HepG2 (cell line): ENCODE measurements at regions not wholly inside any gene's neighbourhood (a gene's known extent, or its start where the extent isn't known, plus 50 kb on each side); places are given as distances from the start of the nearest gene placed in this dataset.

Experiments
- MIER2 ChIP-seq: IDR thresholded peaks from 2 replicates; pipeline ENCODE4 v1.6.1; 2016; ENCODE audit warnings: missing biosample characterization, missing genetic modification reagents
- PHB2 ChIP-seq: fragments of 450-650 bp; IDR thresholded peaks from 2 replicates; pipeline ENCODE4 v1.6.1; 2018; ENCODE audit not compliant: partially characterized antibody
- TCF12 ChIP-seq, 2 experiments: fragments of 450-650 bp in 1 of 2; sonication (generic) in 1 of 2; formaldehyde crosslinking in 1 of 2; IDR thresholded peaks; 2 replicates each; pipeline versions ENCODE4 v1.6.1 to v1.8.0; 2017 to 2022; ENCODE audit warnings: antibody characterized with exemption in 1 of 2, mild to moderate bottlenecking in 1 of 2, missing genetic modification reagents in 1 of 2, moderate library complexity in 1 of 2
- TF ChIP-seq, protein P1 (sequence below), 2 experiments: sonication (generic) in 1 of 2; formaldehyde crosslinking in 1 of 2; IDR thresholded peaks; 2 replicates each; pipeline versions ENCODE4 v1.6.1 to v1.9.0; 2014 to 2022; ENCODE audit warnings: antibody characterized with exemption in 1 of 2, borderline replicate concordance in 1 of 2, inconsistent platforms in 1 of 2, low read depth in 1 of 2, missing genetic modification reagents in 1 of 2
- TF ChIP-seq, protein P2 (sequence below): sonication (generic); formaldehyde crosslinking; IDR thresholded peaks from 2 replicates; pipeline ENCODE4 v1.8.0; 2022; ENCODE audit warnings: missing genetic modification reagents, mild to moderate bottlenecking, moderate library complexity, borderline replicate concordance
- TF ChIP-seq, protein P3 (sequence below): sonication (generic); formaldehyde crosslinking; IDR thresholded peaks from 2 replicates; pipeline ENCODE4 v1.4.0; 2020; ENCODE audit warnings: missing genetic modification reagents
- TF ChIP-seq, protein P4 (sequence below): sonication (generic); formaldehyde crosslinking; IDR thresholded peaks from 2 replicates; pipeline ENCODE4 v1.4.0; 2020; ENCODE audit warnings: missing genetic modification reagents
- TF ChIP-seq, protein P5 (sequence below): sonication (generic); formaldehyde crosslinking; IDR thresholded peaks from 2 replicates; pipeline ENCODE4 v1.4.0; 2020; ENCODE audit warnings: low read depth, mild to moderate bottlenecking, missing genetic modification reagents

DNA sequence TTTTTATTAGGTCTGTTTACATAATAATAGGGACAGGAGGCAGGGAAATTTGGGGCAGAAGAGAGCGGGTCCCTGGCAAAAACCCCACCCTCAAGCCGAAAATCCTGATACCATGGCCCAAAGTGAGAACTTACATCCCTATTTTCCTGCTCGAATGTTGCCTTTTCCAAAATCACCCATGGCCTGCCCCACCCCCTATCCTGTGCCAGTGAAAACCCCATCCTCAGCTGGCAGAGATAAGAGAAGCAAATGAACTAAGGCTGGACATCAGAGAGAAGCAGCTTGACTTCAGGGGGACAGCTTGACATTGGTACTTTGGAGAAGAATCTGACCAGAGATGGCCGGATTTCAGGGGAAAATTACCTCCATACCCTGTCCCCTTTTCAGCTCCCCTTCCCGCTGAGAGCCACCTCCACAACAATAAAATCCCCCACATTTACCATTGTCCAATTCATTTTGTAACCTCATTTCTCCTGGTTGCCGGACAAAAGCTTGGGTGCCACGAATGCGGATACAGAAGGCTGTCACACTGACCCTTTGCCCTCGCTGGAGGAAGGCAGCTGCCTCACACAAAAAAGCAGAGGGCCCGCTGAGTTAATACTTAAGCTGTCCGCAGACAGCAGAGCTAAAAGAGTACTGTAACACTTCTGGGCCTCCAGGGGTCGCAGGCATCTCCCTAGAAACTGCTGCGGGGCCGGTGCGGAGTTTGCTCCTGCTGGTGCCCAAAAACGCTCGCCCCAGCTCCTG is 196.2 kb downstream of the SNCA start (continued):
- TF ChIP-seq MIER2 (CRISPR knock-in tag) (no peak), TCF12 (IDR thresholded peaks at IDR 0.05) (no peak), TCF12 (CRISPR knock-in tag; IDR thresholded peaks at IDR 0.05) (no peak), PHB2 (no peak)
- TF ChIP-seq, protein P1, sequence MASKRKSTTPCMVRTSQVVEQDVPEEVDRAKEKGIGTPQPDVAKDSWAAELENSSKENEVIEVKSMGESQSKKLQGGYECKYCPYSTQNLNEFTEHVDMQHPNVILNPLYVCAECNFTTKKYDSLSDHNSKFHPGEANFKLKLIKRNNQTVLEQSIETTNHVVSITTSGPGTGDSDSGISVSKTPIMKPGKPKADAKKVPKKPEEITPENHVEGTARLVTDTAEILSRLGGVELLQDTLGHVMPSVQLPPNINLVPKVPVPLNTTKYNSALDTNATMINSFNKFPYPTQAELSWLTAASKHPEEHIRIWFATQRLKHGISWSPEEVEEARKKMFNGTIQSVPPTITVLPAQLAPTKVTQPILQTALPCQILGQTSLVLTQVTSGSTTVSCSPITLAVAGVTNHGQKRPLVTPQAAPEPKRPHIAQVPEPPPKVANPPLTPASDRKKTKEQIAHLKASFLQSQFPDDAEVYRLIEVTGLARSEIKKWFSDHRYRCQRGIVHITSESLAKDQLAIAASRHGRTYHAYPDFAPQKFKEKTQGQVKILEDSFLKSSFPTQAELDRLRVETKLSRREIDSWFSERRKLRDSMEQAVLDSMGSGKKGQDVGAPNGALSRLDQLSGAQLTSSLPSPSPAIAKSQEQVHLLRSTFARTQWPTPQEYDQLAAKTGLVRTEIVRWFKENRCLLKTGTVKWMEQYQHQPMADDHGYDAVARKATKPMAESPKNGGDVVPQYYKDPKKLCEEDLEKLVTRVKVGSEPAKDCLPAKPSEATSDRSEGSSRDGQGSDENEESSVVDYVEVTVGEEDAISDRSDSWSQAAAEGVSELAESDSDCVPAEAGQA (IDR thresholded peaks at IDR 0.05; ENCODE audit: low read depth) = no peak
- TF ChIP-seq, protein P1 (CRISPR knock-in tag; IDR thresholded peaks at IDR 0.05; ENCODE audit: borderline replicate concordance) = no peak
- TF ChIP-seq, protein P2, sequence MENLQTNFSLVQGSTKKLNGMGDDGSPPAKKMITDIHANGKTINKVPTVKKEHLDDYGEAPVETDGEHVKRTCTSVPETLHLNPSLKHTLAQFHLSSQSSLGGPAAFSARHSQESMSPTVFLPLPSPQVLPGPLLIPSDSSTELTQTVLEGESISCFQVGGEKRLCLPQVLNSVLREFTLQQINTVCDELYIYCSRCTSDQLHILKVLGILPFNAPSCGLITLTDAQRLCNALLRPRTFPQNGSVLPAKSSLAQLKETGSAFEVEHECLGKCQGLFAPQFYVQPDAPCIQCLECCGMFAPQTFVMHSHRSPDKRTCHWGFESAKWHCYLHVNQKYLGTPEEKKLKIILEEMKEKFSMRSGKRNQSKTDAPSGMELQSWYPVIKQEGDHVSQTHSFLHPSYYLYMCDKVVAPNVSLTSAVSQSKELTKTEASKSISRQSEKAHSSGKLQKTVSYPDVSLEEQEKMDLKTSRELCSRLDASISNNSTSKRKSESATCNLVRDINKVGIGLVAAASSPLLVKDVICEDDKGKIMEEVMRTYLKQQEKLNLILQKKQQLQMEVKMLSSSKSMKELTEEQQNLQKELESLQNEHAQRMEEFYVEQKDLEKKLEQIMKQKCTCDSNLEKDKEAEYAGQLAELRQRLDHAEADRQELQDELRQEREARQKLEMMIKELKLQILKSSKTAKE = no peak
- TF ChIP-seq, protein P3, sequence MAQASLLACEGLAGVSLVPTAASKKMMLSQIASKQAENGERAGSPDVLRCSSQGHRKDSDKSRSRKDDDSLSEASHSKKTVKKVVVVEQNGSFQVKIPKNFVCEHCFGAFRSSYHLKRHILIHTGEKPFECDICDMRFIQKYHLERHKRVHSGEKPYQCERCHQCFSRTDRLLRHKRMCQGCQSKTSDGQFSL = no peak
- TF ChIP-seq, protein P4, sequence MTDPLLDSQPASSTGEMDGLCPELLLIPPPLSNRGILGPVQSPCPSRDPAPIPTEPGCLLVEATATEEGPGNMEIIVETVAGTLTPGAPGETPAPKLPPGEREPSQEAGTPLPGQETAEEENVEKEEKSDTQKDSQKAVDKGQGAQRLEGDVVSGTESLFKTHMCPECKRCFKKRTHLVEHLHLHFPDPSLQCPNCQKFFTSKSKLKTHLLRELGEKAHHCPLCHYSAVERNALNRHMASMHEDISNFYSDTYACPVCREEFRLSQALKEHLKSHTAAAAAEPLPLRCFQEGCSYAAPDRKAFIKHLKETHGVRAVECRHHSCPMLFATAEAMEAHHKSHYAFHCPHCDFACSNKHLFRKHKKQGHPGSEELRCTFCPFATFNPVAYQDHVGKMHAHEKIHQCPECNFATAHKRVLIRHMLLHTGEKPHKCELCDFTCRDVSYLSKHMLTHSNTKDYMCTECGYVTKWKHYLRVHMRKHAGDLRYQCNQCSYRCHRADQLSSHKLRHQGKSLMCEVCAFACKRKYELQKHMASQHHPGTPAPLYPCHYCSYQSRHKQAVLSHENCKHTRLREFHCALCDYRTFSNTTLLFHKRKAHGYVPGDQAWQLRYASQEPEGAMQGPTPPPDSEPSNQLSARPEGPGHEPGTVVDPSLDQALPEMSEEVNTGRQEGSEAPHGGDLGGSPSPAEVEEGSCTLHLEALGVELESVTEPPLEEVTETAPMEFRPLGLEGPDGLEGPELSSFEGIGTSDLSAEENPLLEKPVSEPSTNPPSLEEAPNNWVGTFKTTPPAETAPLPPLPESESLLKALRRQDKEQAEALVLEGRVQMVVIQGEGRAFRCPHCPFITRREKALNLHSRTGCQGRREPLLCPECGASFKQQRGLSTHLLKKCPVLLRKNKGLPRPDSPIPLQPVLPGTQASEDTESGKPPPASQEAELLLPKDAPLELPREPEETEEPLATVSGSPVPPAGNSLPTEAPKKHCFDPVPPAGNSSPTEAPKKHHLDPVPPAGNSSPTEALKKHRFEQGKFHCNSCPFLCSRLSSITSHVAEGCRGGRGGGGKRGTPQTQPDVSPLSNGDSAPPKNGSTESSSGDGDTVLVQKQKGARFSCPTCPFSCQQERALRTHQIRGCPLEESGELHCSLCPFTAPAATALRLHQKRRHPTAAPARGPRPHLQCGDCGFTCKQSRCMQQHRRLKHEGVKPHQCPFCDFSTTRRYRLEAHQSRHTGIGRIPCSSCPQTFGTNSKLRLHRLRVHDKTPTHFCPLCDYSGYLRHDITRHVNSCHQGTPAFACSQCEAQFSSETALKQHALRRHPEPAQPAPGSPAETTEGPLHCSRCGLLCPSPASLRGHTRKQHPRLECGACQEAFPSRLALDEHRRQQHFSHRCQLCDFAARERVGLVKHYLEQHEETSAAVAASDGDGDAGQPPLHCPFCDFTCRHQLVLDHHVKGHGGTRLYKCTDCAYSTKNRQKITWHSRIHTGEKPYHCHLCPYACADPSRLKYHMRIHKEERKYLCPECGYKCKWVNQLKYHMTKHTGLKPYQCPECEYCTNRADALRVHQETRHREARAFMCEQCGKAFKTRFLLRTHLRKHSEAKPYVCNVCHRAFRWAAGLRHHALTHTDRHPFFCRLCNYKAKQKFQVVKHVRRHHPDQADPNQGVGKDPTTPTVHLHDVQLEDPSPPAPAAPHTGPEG (CRISPR knock-in tag) = no peak
- TF ChIP-seq, protein P5, sequence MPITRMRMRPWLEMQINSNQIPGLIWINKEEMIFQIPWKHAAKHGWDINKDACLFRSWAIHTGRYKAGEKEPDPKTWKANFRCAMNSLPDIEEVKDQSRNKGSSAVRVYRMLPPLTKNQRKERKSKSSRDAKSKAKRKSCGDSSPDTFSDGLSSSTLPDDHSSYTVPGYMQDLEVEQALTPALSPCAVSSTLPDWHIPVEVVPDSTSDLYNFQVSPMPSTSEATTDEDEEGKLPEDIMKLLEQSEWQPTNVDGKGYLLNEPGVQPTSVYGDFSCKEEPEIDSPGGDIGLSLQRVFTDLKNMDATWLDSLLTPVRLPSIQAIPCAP = no peak
